H1 (cell line): ENCODE measurements at regions not wholly inside any gene's neighbourhood (a gene's known extent, or its start where the extent isn't known, plus 50 kb on each side); places are given as distances from the start of the nearest gene placed in this dataset.

ENCODE experiments used
- CTCF ChIA-PET: fragments of 300-600 bp; sonication (Branson Sonifier 250); formaldehyde crosslinking; loops from one replicate; lab custom pipeline; 2021; ENCODE audit not compliant: partially characterized antibody; lab: Charles Lee
- POLR2A ChIA-PET: fragments of 300-600 bp; sonication (Branson Sonifier 250); formaldehyde crosslinking; loops from one replicate; lab custom pipeline; 2021; ENCODE audit warnings: inconsistent platforms; ENCODE audit not compliant: partially characterized antibody; lab: Charles Lee
- DNase-seq, 2 experiments: peaks; one replicate each; pipeline versions ENCODE4 v3.0.0 to v3.0.0-alpha.2; 2010 to 2022; ENCODE audit warnings: low spot score in 2 of 2, low read depth in 1 of 2, mixed read lengths in 1 of 2
- FAIRE-seq: peaks from 2 replicates; lab custom pipeline; 2011; peaks lifted over from hg19 to GRCh38; lab: Jason Lieb, UNC
- H2AFZ ChIP-seq: 2 replicates; pipeline ENCODE4 v1.8.1; 2012; ENCODE audit warnings: low read length, inconsistent platforms
- H2AK5ac ChIP-seq: 2 replicates; pipeline ENCODE4 v1.6.1; 2013; ENCODE audit warnings: low read depth, low read length
- H2BK120ac ChIP-seq: replicated peaks from 2 replicates; pipeline ENCODE3; 2013; ENCODE audit warnings: low read depth, low read length, inconsistent platforms
- H2BK12ac ChIP-seq: 2 replicates; pipeline ENCODE4 v1.6.1; 2013; ENCODE audit warnings: low read depth, low read length
- H2BK15ac ChIP-seq: 2 replicates; pipeline ENCODE4 v1.6.1; 2013; ENCODE audit warnings: low read length
- H2BK20ac ChIP-seq: 2 replicates; pipeline ENCODE4 v1.6.1; 2013; ENCODE audit warnings: low read length
- H2BK5ac ChIP-seq: 2 replicates; pipeline ENCODE4 v1.6.1; 2013; ENCODE audit warnings: low read depth, low read length
- H3K14ac ChIP-seq: 2 replicates; pipeline ENCODE4 v1.6.1; 2013; ENCODE audit warnings: inconsistent platforms; ENCODE audit not compliant: insufficient read length
- H3K18ac ChIP-seq: 2 replicates; pipeline ENCODE4 v1.6.1; 2013; ENCODE audit warnings: low read length; ENCODE audit errors: extremely low read depth
- H3K23ac ChIP-seq: 2 replicates; pipeline ENCODE4 v1.6.1; 2013; ENCODE audit warnings: inconsistent platforms; ENCODE audit not compliant: insufficient read length
- H3K23me2 ChIP-seq: 2 replicates; pipeline ENCODE4 v1.6.1; 2013; ENCODE audit warnings: low read depth, low read length
- H3K27ac ChIP-seq: 2 replicates; pipeline ENCODE4 v1.6.1; 2011; ENCODE audit warnings: low read depth, low read length, inconsistent platforms
- H3K27me3 ChIP-seq, 4 experiments: replicated peaks in 1 of 4; 1 replicate in 1 of 4; 2 replicates in 3 of 4; pipeline versions ENCODE4 v1.6.1 to v1.8.1; 2011 to 2013; ENCODE audit warnings: low read length in 3 of 4, mild to moderate bottlenecking in 3 of 4, inconsistent platforms in 2 of 4, mixed read lengths in 2 of 4, moderate library complexity in 1 of 4; ENCODE audit not compliant: control insufficient read depth in 3 of 4, insufficient read depth in 3 of 4; ENCODE audit errors: extremely low read depth in 1 of 4
- H3K36me3 ChIP-seq, 4 experiments: 2 replicates each; pipeline versions ENCODE4 v1.6.1 to v1.8.1; 2011 to 2013; ENCODE audit warnings: mild to moderate bottlenecking in 4 of 4, low read length in 3 of 4, moderate library complexity in 2 of 4, control low read depth in 1 of 4, inconsistent platforms in 1 of 4; ENCODE audit not compliant: insufficient read depth in 4 of 4, control insufficient read depth in 2 of 4
- H3K4ac ChIP-seq: replicated peaks from 2 replicates; pipeline ENCODE3; 2013; ENCODE audit warnings: low read length, low read depth, mixed read lengths, inconsistent platforms; ENCODE audit not compliant: insufficient read length
- H3K4me1 ChIP-seq, 4 experiments: replicated peaks in 1 of 4; 1 replicate in 1 of 4; 2 replicates in 3 of 4; pipeline versions ENCODE4 v1.6.1 to v1.8.1; 2011 to 2013; ENCODE audit warnings: low read length in 3 of 4, inconsistent platforms in 2 of 4, mixed read lengths in 1 of 4; ENCODE audit not compliant: insufficient read depth in 4 of 4, control insufficient read depth in 3 of 4
- H3K4me2 ChIP-seq, 2 experiments: 2 replicates each; pipeline versions ENCODE4 v1.6.1 to v1.8.1; 2011 to 2013; ENCODE audit warnings: low read depth in 2 of 2, low read length in 2 of 2, control low read depth in 1 of 2, inconsistent platforms in 1 of 2, mild to moderate bottlenecking in 1 of 2; ENCODE audit not compliant: insufficient read depth in 1 of 2
- H3K4me3 ChIP-seq, 4 experiments: fragments of 200-600, 300-600 bp in 1 of 4; sonication (generic), shearing (Covaris generic), sonication (Bioruptor Twin) in 1 of 4; 2 replicates each; pipeline versions ENCODE4 v1.5.1 to v1.8.1; 2011 to 2016; ENCODE audit warnings: low read length in 4 of 4, low read depth in 3 of 4, control low read depth in 2 of 4, inconsistent platforms in 2 of 4, mild to moderate bottlenecking in 2 of 4, mixed read lengths in 1 of 4, moderate library complexity in 1 of 4; ENCODE audit not compliant: insufficient read depth in 2 of 4; ENCODE audit errors: extremely low read depth in 1 of 4
- H3K56ac ChIP-seq: replicated peaks from 2 replicates; pipeline ENCODE3; 2013; ENCODE audit warnings: low read depth, mild to moderate bottlenecking, mixed read lengths, low read length, inconsistent platforms; ENCODE audit not compliant: insufficient read length
- H3K79me1 ChIP-seq: 2 replicates; pipeline ENCODE4 v1.6.1; 2013; ENCODE audit warnings: low read depth, low read length, control low read depth
- H3K79me2 ChIP-seq, 2 experiments: 2 replicates each; pipeline versions ENCODE4 v1.6.1 to v1.8.1; 2012 to 2013; ENCODE audit warnings: low read length in 2 of 2, mild to moderate bottlenecking in 2 of 2, inconsistent platforms in 1 of 2; ENCODE audit not compliant: insufficient read depth in 2 of 2, control insufficient read depth in 1 of 2
- H3K9ac ChIP-seq, 4 experiments: replicated peaks in 1 of 4; 1 replicate in 1 of 4; 2 replicates in 3 of 4; pipeline versions ENCODE4 v1.6.1 to v1.8.1; 2011 to 2013; ENCODE audit warnings: low read depth in 3 of 4, low read length in 3 of 4, control low read depth in 2 of 4, mild to moderate bottlenecking in 2 of 4, moderate library complexity in 2 of 4, inconsistent platforms in 1 of 4; ENCODE audit errors: extremely low read depth in 1 of 4
- H3K9me3 ChIP-seq, 2 experiments: 2 replicates each; pipeline versions ENCODE4 v1.6.1 to v1.8.1; 2012 to 2013; ENCODE audit warnings: mild to moderate bottlenecking in 2 of 2, moderate library complexity in 2 of 2, control low read depth in 1 of 2, inconsistent platforms in 1 of 2, low read depth in 1 of 2, low read length in 1 of 2, mixed read lengths in 1 of 2; ENCODE audit not compliant: insufficient read depth in 2 of 2
- H4K20me1 ChIP-seq, 2 experiments: replicated peaks in 1 of 2; 2 replicates each; pipeline versions ENCODE3 to v1.8.1; 2011 to 2013; ENCODE audit warnings: inconsistent platforms in 2 of 2, low read length in 2 of 2, mild to moderate bottlenecking in 1 of 2; ENCODE audit not compliant: insufficient read depth in 2 of 2, control insufficient read depth in 1 of 2
- H4K5ac ChIP-seq: 2 replicates; pipeline ENCODE4 v1.6.1; 2013; ENCODE audit warnings: low read length, low read depth, mixed read lengths, inconsistent platforms; ENCODE audit not compliant: insufficient read length
- H4K8ac ChIP-seq: 2 replicates; pipeline ENCODE4 v1.8.0; 2013; ENCODE audit warnings: mild to moderate bottlenecking, moderate library complexity, low read length, inconsistent platforms; ENCODE audit not compliant: insufficient read depth; ENCODE audit errors: extremely low read depth
- H4K91ac ChIP-seq: replicated peaks from 2 replicates; pipeline ENCODE3; 2013; ENCODE audit warnings: low read length, mixed read lengths, inconsistent platforms; ENCODE audit not compliant: insufficient read length
- CREB1 ChIP-seq: IDR thresholded peaks from 2 replicates; pipeline ENCODE4 v1.6.1; 2012; ENCODE audit warnings: inconsistent platforms
- CTBP2 ChIP-seq: IDR thresholded peaks from 2 replicates; pipeline ENCODE4 v1.7.0; 2011; ENCODE audit warnings: borderline replicate concordance, mild to moderate bottlenecking, moderate library complexity, mixed read lengths, low read length; ENCODE audit not compliant: insufficient read depth, insufficient read length
- MAFK ChIP-seq: IDR thresholded peaks from 2 replicates; pipeline ENCODE4 v1.6.1; 2012; ENCODE audit warnings: low read depth, mild to moderate bottlenecking, improper control_type of control experiment, low read length
- WGBS, 2 experiments: shearing (Covaris generic) in 1 of 2; methylation state at CpG; one replicate each; pipeline versions ENCODE4 v1.1.6 to v1.1.7; 2013 to 2015; ENCODE audit warnings: low lambda C conversion rate in 2 of 2, mixed read lengths in 2 of 2, inconsistent platforms in 1 of 2, low coverage in 1 of 2, missing lambda C conversion rate in 1 of 2; ENCODE audit not compliant: insufficient replicate concordance in 2 of 2, insufficient coverage in 1 of 2, insufficient read length in 1 of 2; ENCODE audit errors: extremely low coverage in 1 of 2, missing lambda C conversion rate in 1 of 2; 5-methylcytosine and 5-hydroxymethylcytosine counted together

- no peak overlapping the region for H4K91ac ChIP-seq
- ChIA-PET POLR2A (no interaction called here), CTCF (interaction anchor here (0.7 to 9.1 kb wide), 10 partner anchors 9 to 349 kb away, joined by 3 to 130 read pairs (median 6); no protein-coding TSS in a partner anchor)
- no peak overlapping the region for H2BK5ac ChIP-seq
- no peak overlapping the region for H3K27ac ChIP-seq
- H2BK15ac ChIP-seq: no peak overlapping the region
- DNase-seq (no peak), FAIRE-seq (no peak)
- H3K4ac ChIP-seq: no peak overlapping the region
- H3K18ac ChIP-seq: no peak overlapping the region
- no peak overlapping the region for H2AK5ac ChIP-seq
- no peaks in the 10 kb centered on the region; the same call in 1 of the 2 replicates for H3K23me2 ChIP-seq
- H3K9ac ChIP-seq: no peak overlapping the region
- no peak overlapping the region for H3K23ac ChIP-seq
- no peak overlapping the region for H2BK20ac ChIP-seq
- H3K79me2 ChIP-seq: no peaks in the 10 kb centered on the region
- H4K8ac ChIP-seq: no peak overlapping the region
- H3K9me3 ChIP-seq: no peaks in the 10 kb centered on the region
- no peaks in the 10 kb centered on the region; a peak in 1 of 7 replicates for H3K27me3 ChIP-seq
- no peak overlapping the region; the same call in 1 of the 2 replicates for H2BK12ac ChIP-seq
- no peak overlapping the region for H2AFZ ChIP-seq
- peaks cover 0 to 5% (median 2%) of the 10 kb centered on the region in 4 experiments; a peak in 2 of 7 replicates for H3K4me1 ChIP-seq
- no peak overlapping the region for H3K4me2 ChIP-seq
- 92% methylated on average over 5 of the region's 5 CpGs; no CpG with 5 or more reads in 1 of the 2 experiments for WGBS, 2 experiments
- no peak overlapping the region for H2BK120ac ChIP-seq
- no peak overlapping the region for H3K14ac ChIP-seq
- H4K5ac ChIP-seq: no peak overlapping the region
- H3K56ac ChIP-seq: no peak overlapping the region
- no peak for TF ChIP-seq CTBP2
- TF ChIP-seq CREB1: no peak
- 0 out of 2 replicates have a peak, but pooled peaks have one; percentile 4 for TF ChIP-seq MAFK
- no peaks in the 10 kb centered on the region for H3K36me3 ChIP-seq
- no peaks in the 10 kb centered on the region for H4K20me1 ChIP-seq
- H3K4me3 ChIP-seq: no peak overlapping the region
- no peaks in the 10 kb centered on the region for H3K79me1 ChIP-seq
These were observed 1237.4 kb downstream of the UQCRFS1 start for GRCh38 chr19:27975419-27976005.
